GM12873 (cell line): ENCODE measurements at regions not wholly inside any gene's neighbourhood (a gene's known extent, or its start where the extent isn't known, plus 50 kb on each side); places are given as distances from the start of the nearest gene placed in this dataset.

Experiments used
- CTCF ChIP-seq: IDR thresholded peaks from 2 replicates; pipeline ENCODE4 v1.5.1; 2012; ENCODE audit warnings: low read depth, mild to moderate bottlenecking, moderate library complexity, low read length, control low read depth; ENCODE audit not compliant: insufficient read depth; ENCODE audit errors: missing control alignments

GRCh38 chr2:129575880-129576279 is 403.6 kb upstream of the RAB6C start:
- TF ChIP-seq CTCF: no peak

GRCh38 chr2:129580001-129580400 is 399.5 kb upstream of the RAB6C start:
- no peak for TF ChIP-seq CTCF

GRCh38 chr2:129585760-129586159 is 393.7 kb upstream of the RAB6C start:
- no peak for TF ChIP-seq CTCF

- no peak for TF ChIP-seq CTCF
Measured at GRCh38 chr2:129587426-129588064, 391.9 kb upstream of the RAB6C start.

- no peak for TF ChIP-seq CTCF
Measured at GRCh38 chr2:129604560-129604959, 374.9 kb upstream of the RAB6C start.

GRCh38 chr2:129605646-129606045 is 373.8 kb upstream of the RAB6C start:
- no peak for TF ChIP-seq CTCF

- TF ChIP-seq CTCF: no peak
Measured at GRCh38 chr2:129606496-129607270, 372.8 kb upstream of the RAB6C start.
